SK-N-SH (cell line): ENCODE measurements at regions not wholly inside any gene's neighbourhood (a gene's known extent, or its start where the extent isn't known, plus 50 kb on each side); places are given as distances from the start of the nearest gene placed in this dataset.

Source experiments
- CTCF ChIA-PET: fragments of 300-600, 350-600 bp; formaldehyde crosslinking; extraction: SDS; loops from one replicate; lab custom pipeline; 2021; lab: Yijun Ruan, JAX
- POLR2A ChIA-PET: fragments of 350-600 bp; sonication (Branson Sonifier 250); formaldehyde crosslinking; extraction: SDS; loops from one replicate; lab custom pipeline; 2020; ENCODE audit warnings: antibody characterized with exemption, inconsistent platforms; lab: Yijun Ruan, JAX
- DNase-seq: peaks from one replicate; pipeline ENCODE4 v3.0.0; 2012
- H2AFZ ChIP-seq: fragments of 200-600 bp; sonication (generic); 2 replicates; pipeline ENCODE4 v1.8.1; 2016; ENCODE audit warnings: antibody characterized with exemption, mild to moderate bottlenecking, low read depth
- H3F3A ChIP-seq: fragments of 200-600 bp; sonication (generic); replicated peaks from 2 replicates; pipeline ENCODE3; 2016; ENCODE audit warnings: antibody characterized with exemption, mild to moderate bottlenecking; ENCODE audit not compliant: insufficient read depth
- H3K27ac ChIP-seq, 2 experiments: fragments of 200-500 bp in 1 of 2; fragments of 200-600 bp in 1 of 2; sonication (Bioruptor generic) in 1 of 2; sonication (generic), shearing (Covaris generic) in 1 of 2; 2 replicates each; pipeline versions ENCODE4 v1.5.1 to v1.6.1; 2014 to 2016; ENCODE audit warnings: low read depth in 2 of 2, inconsistent platforms in 1 of 2, low read length in 1 of 2, mild to moderate bottlenecking in 1 of 2, mixed read lengths in 1 of 2
- H3K27me3 ChIP-seq: fragments of 200-600 bp; sonication (generic), shearing (Covaris generic); 2 replicates; pipeline ENCODE4 v1.6.1; 2016; ENCODE audit warnings: mixed run types; ENCODE audit not compliant: insufficient read depth
- H3K36me3 ChIP-seq, 2 experiments: fragments of 200-500 bp in 1 of 2; fragments of 200-600 bp in 1 of 2; sonication (Bioruptor generic) in 1 of 2; sonication (generic) in 1 of 2; replicated peaks in 1 of 2; 2 replicates each; pipeline versions ENCODE3 to v1.5.1; 2014 to 2016; ENCODE audit warnings: low read length in 1 of 2, mild to moderate bottlenecking in 1 of 2; ENCODE audit not compliant: insufficient read depth in 2 of 2, control insufficient read depth in 1 of 2
- H3K4me1 ChIP-seq, 2 experiments: fragments of 200-500 bp in 1 of 2; fragments of 200-600 bp in 1 of 2; sonication (Bioruptor generic) in 1 of 2; sonication (generic), shearing (Covaris generic) in 1 of 2; 2 replicates each; pipeline versions ENCODE4 v1.5.1 to v1.6.1; 2014 to 2016; ENCODE audit warnings: low read depth in 1 of 2, low read length in 1 of 2, mixed run types in 1 of 2; ENCODE audit not compliant: insufficient read depth in 2 of 2, control insufficient read depth in 1 of 2
- H3K4me2 ChIP-seq: fragments of 200-600 bp; sonication (generic), shearing (Covaris generic); 2 replicates; pipeline ENCODE4 v1.6.1; 2017; ENCODE audit warnings: mixed run types
- H3K4me3 ChIP-seq, 2 experiments: fragments of 200-500 bp in 1 of 2; fragments of 200-600 bp in 1 of 2; sonication (Bioruptor generic) in 1 of 2; sonication (generic), shearing (Covaris generic) in 1 of 2; 2 replicates each; pipeline versions ENCODE4 v1.5.1 to v1.8.1; 2014 to 2016; ENCODE audit warnings: low read depth in 2 of 2, inconsistent platforms in 1 of 2, low read length in 1 of 2, mild to moderate bottlenecking in 1 of 2, mixed read lengths in 1 of 2, moderate library complexity in 1 of 2
- H3K79me2 ChIP-seq: fragments of 200-600 bp; sonication (generic); 2 replicates; pipeline ENCODE4 v1.8.1; 2017; ENCODE audit warnings: mild to moderate bottlenecking; ENCODE audit not compliant: insufficient read depth
- H3K9ac ChIP-seq: fragments of 200-600 bp; sonication (generic); 2 replicates; pipeline ENCODE4 v1.6.1; 2017; ENCODE audit warnings: mixed run types
- H3K9me2 ChIP-seq: fragments of 200-600 bp; sonication (generic); 2 replicates; pipeline ENCODE4 v1.6.1; 2017; ENCODE audit warnings: mixed run types
- H3K9me3 ChIP-seq: fragments of 200-600 bp; sonication (generic); 2 replicates; pipeline ENCODE4 v1.6.1; 2017; ENCODE audit warnings: mixed run types, mild to moderate bottlenecking, moderate library complexity
- H4K20me1 ChIP-seq: fragments of 200-600 bp; sonication (generic); 2 replicates; pipeline ENCODE4 v1.6.1; 2017; ENCODE audit warnings: mild to moderate bottlenecking, mixed run types; ENCODE audit not compliant: insufficient read depth
- CHD2 ChIP-seq: fragments of 150-350 bp; IDR thresholded peaks from 2 replicates; pipeline ENCODE4 v1.6.1; 2018; ENCODE audit warnings: low read length; ENCODE audit not compliant: partially characterized antibody
- ELF1 ChIP-seq: IDR thresholded peaks from 2 replicates; pipeline ENCODE4 v1.4.0; 2012
- GABPA ChIP-seq: IDR thresholded peaks from 2 replicates; pipeline ENCODE4 v1.4.0; 2012; ENCODE audit warnings: low read depth, mild to moderate bottlenecking
- PBX3 ChIP-seq: IDR thresholded peaks from 2 replicates; pipeline ENCODE4; 2012
- RCOR1 ChIP-seq: fragments of 150-350 bp; IDR thresholded peaks from 2 replicates; pipeline ENCODE4 v1.6.1; 2017; ENCODE audit warnings: antibody characterized with exemption, low read length
- REST ChIP-seq: IDR thresholded peaks from 2 replicates; pipeline ENCODE4 v1.6.1; 2012; ENCODE audit warnings: mild to moderate bottlenecking, low read depth, low read length, moderate library complexity
- RXRA ChIP-seq: IDR thresholded peaks from 2 replicates; pipeline ENCODE4 v1.4.0; 2012; ENCODE audit warnings: low read depth, mild to moderate bottlenecking, borderline replicate concordance
- SMC3 ChIP-seq: IDR thresholded peaks from 2 replicates; pipeline ENCODE4 v1.6.1; 2012; ENCODE audit warnings: low read depth, low read length, improper control_type of control experiment
- YY1 ChIP-seq: IDR thresholded peaks from 2 replicates; pipeline ENCODE4 v1.4.0; 2012; ENCODE audit warnings: low read depth, mild to moderate bottlenecking
- WGBS: methylation state at CpG from one replicate; pipeline ENCODE4 v1.1.6; 2017; ENCODE audit warnings: low lambda C conversion rate; 5-methylcytosine and 5-hydroxymethylcytosine counted together
- TF ChIP-seq, protein P1 (sequence below): IDR thresholded peaks from 2 replicates; pipeline ENCODE4 v1.4.0; 2012; ENCODE audit warnings: low read depth, borderline replicate concordance
- TF ChIP-seq, protein P2 (sequence below): fragments of 150-350 bp; IDR thresholded peaks from 2 replicates; pipeline ENCODE4 v1.6.1; 2017; ENCODE audit warnings: antibody characterized with exemption, low read length, low read depth, borderline replicate concordance

DNA sequence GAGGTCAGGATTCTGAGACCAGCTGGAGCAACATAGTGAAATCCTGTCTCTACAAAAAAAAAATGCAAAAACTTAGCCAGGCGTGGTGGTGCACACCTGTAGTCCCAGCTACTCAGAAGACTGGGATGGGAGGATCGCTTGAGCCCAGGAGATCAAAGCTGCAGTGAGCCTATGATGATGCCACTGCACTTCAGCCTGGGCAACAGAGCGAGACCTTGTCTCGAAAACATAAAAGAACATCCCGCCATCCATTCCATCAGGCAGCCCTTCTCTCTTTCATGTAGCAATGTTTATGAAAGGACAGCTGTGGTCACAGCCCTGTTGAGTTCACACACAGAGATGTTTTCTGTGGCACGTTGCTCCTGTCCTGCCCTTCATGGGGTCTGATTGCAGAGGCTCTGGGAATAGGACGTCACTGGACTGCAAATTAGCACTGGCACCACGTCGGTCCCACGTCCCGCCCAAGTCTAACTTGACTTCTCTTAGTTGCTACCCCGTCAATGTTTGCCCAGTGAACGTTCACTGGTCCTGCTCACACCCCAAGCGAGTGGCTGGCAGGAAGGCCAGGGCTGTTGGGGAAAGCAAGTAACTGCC is 64.5 kb upstream of the MYL10 start:
- ChIA-PET CTCF (interaction anchor here (0.9 to 1.8 kb wide), 4 partner anchors 16 to 579 kb away, joined by 3 to 8 read pairs (median 4); no protein-coding TSS in a partner anchor), POLR2A (no interaction called here)

DNA sequence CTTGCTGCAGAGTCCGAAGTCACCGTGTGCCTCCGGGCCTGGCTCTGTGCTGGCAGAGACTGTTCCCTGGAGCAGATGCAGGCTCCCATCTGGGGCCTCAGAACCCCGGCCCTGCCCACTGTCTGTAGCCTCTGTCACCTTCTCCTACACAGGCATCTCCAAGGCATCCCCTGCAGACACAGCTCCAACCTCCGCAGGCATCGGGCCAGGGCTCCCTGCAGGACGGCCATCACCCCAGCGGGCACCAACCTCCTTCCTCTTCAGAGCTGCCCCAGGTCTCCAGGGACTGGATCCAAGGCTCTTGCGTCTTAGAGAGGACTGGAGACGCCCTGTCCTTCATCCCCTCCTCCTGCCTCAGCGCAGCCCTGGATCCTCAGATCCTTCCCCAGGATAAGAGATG is 69.9 kb upstream of the MYL10 start:
- Histone ChIP-seq H3K36me3 (no peaks in the 10 kb centered on the region), H4K20me1 (no peaks in the 10 kb centered on the region), H3K4me3 (no peak overlapping the region), H3K9me3 (no peaks in the 10 kb centered on the region), H3F3A (no peaks in the 10 kb centered on the region), H3K9me2 (no peaks in the 10 kb centered on the region), H3K4me1 (peaks cover 0 to 8% of the 10 kb centered on the region in 2 experiments; a peak in 1 of 4 replicates), H3K9ac (no peak overlapping the region), H3K79me2 (no peaks in the 10 kb centered on the region), H3K27me3 (no peaks in the 10 kb centered on the region; the same call in 1 of the 2 replicates), H3K27ac (no peak overlapping the region), H2AFZ (no peak overlapping the region), H3K4me2 (no peak overlapping the region)
- DNase-seq, result no peak
- ChIA-PET CTCF (interaction anchor here (5.7 kb wide), 1 partner anchor 10 kb away, joined by 31 read pairs; no protein-coding TSS in a partner anchor), POLR2A (no interaction called here)
- WGBS, result 62% methylated on average over 5 of the region's 11 CpGs
- TF ChIP-seq, protein P1, sequence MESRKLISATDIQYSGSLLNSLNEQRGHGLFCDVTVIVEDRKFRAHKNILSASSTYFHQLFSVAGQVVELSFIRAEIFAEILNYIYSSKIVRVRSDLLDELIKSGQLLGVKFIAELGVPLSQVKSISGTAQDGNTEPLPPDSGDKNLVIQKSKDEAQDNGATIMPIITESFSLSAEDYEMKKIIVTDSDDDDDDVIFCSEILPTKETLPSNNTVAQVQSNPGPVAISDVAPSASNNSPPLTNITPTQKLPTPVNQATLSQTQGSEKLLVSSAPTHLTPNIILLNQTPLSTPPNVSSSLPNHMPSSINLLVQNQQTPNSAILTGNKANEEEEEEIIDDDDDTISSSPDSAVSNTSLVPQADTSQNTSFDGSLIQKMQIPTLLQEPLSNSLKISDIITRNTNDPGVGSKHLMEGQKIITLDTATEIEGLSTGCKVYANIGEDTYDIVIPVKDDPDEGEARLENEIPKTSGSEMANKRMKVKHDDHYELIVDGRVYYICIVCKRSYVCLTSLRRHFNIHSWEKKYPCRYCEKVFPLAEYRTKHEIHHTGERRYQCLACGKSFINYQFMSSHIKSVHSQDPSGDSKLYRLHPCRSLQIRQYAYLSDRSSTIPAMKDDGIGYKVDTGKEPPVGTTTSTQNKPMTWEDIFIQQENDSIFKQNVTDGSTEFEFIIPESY, result no peak
- TF ChIP-seq, protein P2, sequence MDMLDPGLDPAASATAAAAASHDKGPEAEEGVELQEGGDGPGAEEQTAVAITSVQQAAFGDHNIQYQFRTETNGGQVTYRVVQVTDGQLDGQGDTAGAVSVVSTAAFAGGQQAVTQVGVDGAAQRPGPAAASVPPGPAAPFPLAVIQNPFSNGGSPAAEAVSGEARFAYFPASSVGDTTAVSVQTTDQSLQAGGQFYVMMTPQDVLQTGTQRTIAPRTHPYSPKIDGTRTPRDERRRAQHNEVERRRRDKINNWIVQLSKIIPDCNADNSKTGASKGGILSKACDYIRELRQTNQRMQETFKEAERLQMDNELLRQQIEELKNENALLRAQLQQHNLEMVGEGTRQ, result no peak
- TF ChIP-seq SMC3 (no peak), YY1 (no peak), PBX3 (no peak), REST (no peak)

More for the DNA sequence above, 64.5 kb upstream of the MYL10 start:
- H3F3A ChIP-seq, result no peaks in the 10 kb centered on the region
- no peaks in the 10 kb centered on the region for H3K9me3 ChIP-seq
- H3K79me2 ChIP-seq, result no peaks in the 10 kb centered on the region
- no peak for DNase-seq
- H3K9me2 ChIP-seq, result no peaks in the 10 kb centered on the region
- no peak overlapping the region for H3K4me3 ChIP-seq
- H2AFZ ChIP-seq, result no peak overlapping the region
- no peaks in the 10 kb centered on the region for H3K36me3 ChIP-seq
- H3K4me2 ChIP-seq, result no peak overlapping the region
- no peak overlapping the region for H3K27ac ChIP-seq
- 93% methylated on average over 14 of the region's 14 CpGs for WGBS
- H3K27me3 ChIP-seq, result no peaks in the 10 kb centered on the region; the same call in 1 of the 2 replicates
- H3K9ac ChIP-seq, result no peak overlapping the region
- no peaks in the 10 kb centered on the region for H4K20me1 ChIP-seq
- no peak for TF ChIP-seq REST
- TF ChIP-seq CHD2, result no peak
- TF ChIP-seq RCOR1, result no peak
- TF ChIP-seq GABPA, result no peak
- no peak for TF ChIP-seq ELF1
- no peak for TF ChIP-seq RXRA
- TF ChIP-seq, all 33 proteins: peak for 0
- peaks cover 0 to 2% of the 10 kb centered on the region in 2 experiments; a peak in 1 of 4 replicates for H3K4me1 ChIP-seq
